Putamen (tissue), 1 donor: ENCODE measurements at regions not wholly inside any gene's neighbourhood (a gene's known extent, or its start where the extent isn't known, plus 50 kb on each side); places are given as distances from the start of the nearest gene placed in this dataset.
A peak's percentile ranks its signal among the peaks of the same experiment; 100 is the strongest.
"Not testable (repeated sequence)": the region's sequence is repeated elsewhere in the genome, so short reads cannot be mapped to it uniquely, and the experiment has no call there.

Source experiments
- DNase-seq: peaks from one replicate; pipeline ENCODE4 v3.0.0-alpha.2; 2016; ENCODE audit warnings: low spot score

GRCh38 chr6:40688214-40688761, 101.1 kb upstream of the LRFN2 start:
- no peak for DNase-seq

GRCh38 chr6:40685862-40686261, 98.7 kb upstream of the LRFN2 start:
- no peak for DNase-seq

- no peak for DNase-seq
Observed at GRCh38 chr6:40681622-40682021, 94.5 kb upstream of the LRFN2 start.

- peak; percentile 34 for DNase-seq
Observed at GRCh38 chr6:40678941-40679340, 91.8 kb upstream of the LRFN2 start.

- DNase-seq = no peak
Observed at GRCh38 chr6:40674170-40674569, 87.0 kb upstream of the LRFN2 start.

GRCh38 chr6:40672087-40672486, 84.9 kb upstream of the LRFN2 start:
- DNase-seq = no peak

GRCh38 chr6:40671694-40672050, 84.5 kb upstream of the LRFN2 start:
- no peak for DNase-seq

- no peak for DNase-seq
Observed at GRCh38 chr6:40671001-40671693, 84.0 kb upstream of the LRFN2 start.

- DNase-seq = no peak
Observed at GRCh38 chr6:40669343-40669742, 82.2 kb upstream of the LRFN2 start.

GRCh38 chr6:40668203-40668602, 81.0 kb upstream of the LRFN2 start:
- no peak for DNase-seq

GRCh38 chr6:40666530-40666929, 79.4 kb upstream of the LRFN2 start:
- DNase-seq = no peak

- DNase-seq = no peak
Observed at GRCh38 chr6:40661726-40662125, 74.6 kb upstream of the LRFN2 start.

GRCh38 chr6:40656772-40657171, 69.6 kb upstream of the LRFN2 start:
- not testable (repeated sequence) for DNase-seq

GRCh38 chr6:40654828-40655227, 67.7 kb upstream of the LRFN2 start:
- no peak for DNase-seq

- DNase-seq = no peak
Observed at GRCh38 chr6:40645043-40645442, 57.9 kb upstream of the LRFN2 start.

GRCh38 chr6:40642837-40643236, 55.7 kb upstream of the LRFN2 start:
- no peak for DNase-seq

GRCh38 chr6:40642190-40642589, 55.0 kb upstream of the LRFN2 start:
- DNase-seq = no peak

- no peak for DNase-seq
Observed at GRCh38 chr6:40640599-40641227, 53.5 kb upstream of the LRFN2 start.
